Fibroblast of skin of right quadriceps (primary cell): ENCODE measurements at regions not wholly inside any gene's neighbourhood (a gene's known extent, or its start where the extent isn't known, plus 50 kb on each side); places are given as distances from the start of the nearest gene placed in this dataset.

ENCODE experiments used
- DNase-seq: peaks from one replicate; pipeline ENCODE4 v3.0.0-alpha.2; 2013

- DNase-seq: no peak
These were observed 64.6 kb downstream of the TSPAN17 start for GRCh38 chr5:176711883-176712282.

DNA sequence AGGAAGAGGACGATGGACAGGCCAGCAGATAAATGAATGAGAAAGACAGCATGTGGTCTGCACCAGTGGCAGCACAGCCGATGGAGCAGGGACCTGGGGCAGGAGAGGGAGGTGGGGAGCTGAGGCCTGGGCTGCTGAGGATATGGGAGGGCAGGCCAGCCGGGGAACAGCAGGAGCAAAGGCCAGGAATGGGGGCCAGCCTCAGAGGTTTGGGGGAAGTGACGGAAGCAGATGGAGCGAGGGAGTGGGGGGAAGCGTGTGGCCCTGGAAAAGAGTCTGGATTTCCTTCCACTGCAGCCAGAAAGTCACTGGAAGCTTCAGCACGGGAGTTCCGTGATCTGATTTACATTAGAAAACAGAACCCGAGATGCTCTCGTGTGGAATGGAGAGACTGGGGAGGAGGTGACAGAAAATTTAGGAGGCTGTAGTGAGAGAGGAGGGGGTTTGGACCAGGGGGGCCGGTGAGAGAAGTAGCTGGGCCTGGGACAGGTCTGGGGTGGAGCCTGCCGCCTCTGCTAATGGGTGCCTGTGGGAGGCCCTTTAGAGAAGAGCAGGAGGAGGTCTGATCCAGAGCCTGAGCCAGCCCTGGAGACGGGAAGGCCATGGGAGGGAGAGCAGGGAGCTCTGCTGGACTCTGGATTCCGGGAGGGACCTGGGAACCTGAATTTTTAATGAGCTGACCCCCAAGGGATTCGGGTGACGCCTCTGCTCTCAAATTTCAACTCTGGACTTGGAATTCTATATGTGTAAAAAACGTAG is 65.4 kb downstream of the TSPAN17 start:
- DNase-seq: no peak

GRCh38 chr5:176713409-176713808 is 66.1 kb downstream of the TSPAN17 start:
- DNase-seq: no peak

DNA sequence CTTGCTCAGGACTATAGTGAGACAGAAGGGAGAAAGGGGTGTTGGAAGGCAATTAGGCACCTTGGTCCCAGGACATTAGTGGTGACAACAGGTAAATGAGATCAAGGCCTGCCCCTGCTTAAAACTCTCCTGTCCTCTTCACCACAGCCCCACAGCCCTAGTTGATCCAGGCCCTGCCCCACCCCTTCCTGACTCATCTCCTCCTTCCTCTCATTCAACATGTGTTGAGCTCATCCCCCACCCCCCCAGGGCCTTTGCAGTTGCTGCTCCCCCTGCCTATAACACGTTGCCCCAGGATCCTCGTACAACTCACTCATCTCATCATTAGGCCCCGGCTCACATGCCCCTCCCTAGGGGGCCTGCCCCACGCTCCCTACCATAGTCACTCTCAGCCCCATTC is 66.8 kb downstream of the TSPAN17 start:
- no peak for DNase-seq

DNA sequence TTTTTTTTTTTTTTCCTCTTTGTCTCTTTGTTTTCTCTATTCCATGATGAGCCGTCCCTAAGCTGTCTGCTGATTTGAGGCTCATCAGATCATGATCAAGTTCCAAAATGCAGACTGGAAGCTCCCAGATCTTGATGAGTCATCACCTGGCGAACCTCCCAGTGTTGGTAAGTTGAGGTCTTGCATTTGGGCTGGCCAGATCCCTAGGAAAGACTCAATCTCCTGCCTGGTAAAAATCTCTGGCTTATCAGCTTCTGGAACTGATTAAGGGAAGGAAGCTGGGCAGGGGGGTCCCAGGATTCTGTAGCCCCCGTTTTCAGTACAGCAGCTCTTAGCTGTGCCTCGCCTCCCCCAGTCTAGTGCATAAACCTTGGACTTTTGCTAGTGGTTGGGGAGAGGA is 69.0 kb downstream of the TSPAN17 start:
- peak; percentile 81 for DNase-seq

GRCh38 chr5:176719113-176719739 is 71.9 kb downstream of the TSPAN17 start:
- DNase-seq: no peak

DNA sequence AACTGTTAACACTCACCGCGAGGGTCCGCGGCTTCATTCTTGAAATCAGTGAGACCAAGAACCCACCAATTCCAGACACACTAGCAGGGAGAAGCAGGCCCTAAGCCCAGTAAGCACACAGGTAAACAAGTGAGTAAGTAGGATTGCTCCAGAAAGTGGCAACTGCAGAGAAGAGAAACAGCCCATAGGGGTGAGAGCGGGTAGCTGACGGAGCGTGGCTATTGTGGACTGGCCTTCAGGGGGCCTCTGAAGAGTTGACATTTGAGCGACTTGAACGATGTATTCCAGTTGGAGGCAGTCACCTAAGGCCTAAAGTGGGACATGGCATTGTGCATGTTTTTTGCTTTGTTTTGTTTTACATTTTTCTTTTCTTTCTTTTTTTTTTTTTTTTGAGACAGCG is 74.2 kb downstream of the TSPAN17 start:
- no peak for DNase-seq

- DNase-seq: no peak
These were observed 75.5 kb downstream of the TSPAN17 start for GRCh38 chr5:176722757-176723156.

GRCh38 chr5:176723440-176723839 is 76.2 kb downstream of the TSPAN17 start:
- no peak for DNase-seq

- DNase-seq: no peak
These were observed 77.2 kb downstream of the TSPAN17 start for GRCh38 chr5:176724472-176724871.

DNA sequence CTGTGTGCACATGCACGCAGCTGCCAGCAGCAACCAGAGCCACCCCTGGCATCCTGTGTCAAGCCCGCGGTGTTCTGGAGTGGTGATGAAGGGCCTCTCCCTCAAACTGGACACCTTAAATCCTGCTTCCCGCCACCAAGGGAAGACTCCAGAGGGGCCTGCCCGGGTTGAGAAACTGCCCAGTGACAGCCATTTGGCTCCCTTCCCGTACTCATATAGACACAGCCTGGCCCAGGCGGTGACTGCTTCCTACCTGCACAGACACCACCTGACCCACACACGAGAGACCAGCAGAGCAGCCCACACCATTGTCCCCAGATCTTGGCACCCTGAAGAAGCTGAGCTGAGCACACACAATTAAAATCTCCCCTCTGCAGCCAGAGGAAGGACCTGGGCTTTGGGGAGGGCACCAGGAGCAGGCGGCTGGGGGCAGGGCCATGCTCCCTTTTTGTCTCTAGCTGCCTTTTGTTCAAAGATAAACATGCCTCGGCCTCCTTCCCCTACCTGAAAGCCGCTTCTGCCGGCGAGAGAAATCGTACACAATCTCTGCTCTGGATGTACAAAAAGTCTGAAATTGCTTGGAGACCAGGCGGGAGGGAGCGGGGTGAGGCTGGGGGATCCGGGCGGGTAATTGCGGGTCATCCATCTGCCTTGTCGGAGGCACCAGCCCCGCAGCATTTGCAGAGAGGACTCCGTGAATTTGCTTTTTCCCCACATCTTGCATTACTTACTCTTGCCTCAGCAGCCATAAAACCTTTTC is 78.4 kb downstream of the TSPAN17 start:
- no peak for DNase-seq

GRCh38 chr5:176726746-176727527 is 79.7 kb downstream of the TSPAN17 start:
- no peak for DNase-seq

DNA sequence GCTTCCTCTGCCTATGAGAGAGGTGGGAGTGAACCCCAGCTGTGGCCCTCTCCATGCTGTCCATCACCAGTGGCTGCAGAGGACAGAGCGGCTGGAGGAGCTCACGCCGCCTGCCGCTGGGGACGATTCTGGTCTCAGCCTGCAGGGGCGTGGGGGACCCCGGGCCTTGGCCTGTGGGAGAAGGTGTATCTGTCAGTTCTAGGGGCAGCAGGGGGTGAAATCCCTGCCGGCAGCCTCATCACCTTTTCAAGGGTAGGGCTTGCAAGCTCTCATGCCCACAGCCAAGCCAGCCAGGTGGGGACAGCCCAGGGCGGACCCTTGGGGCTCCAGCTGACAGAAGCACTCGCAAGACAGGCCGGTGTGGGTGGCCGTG is 80.2 kb downstream of the TSPAN17 start:
- no peak for DNase-seq

- no peak for DNase-seq
These were observed 80.8 kb downstream of the TSPAN17 start for GRCh38 chr5:176727983-176728675.

DNA sequence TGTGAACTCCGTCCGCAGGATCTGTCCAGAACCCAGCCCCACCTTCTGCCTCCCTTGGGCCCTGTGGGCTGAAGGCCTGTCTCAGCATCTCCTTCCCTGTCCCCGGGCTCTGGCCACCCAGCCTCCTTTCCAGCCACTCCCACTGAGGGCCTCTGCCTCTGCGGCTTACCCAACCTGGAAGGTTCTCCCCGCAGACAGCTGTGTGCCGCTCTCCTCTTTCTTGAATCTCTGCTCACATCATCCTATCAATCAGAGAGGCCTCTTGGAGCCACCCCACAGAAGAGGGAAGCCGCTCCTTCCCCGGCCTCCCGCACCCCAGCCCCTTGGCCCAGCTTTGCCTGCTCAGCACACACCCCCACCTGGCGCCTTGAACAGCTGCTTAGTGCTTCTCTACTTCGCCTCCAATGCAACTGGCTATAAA is 81.5 kb upstream of the UNC5A start:
- no peak for DNase-seq

- no peak for DNase-seq
These were observed 79.4 kb upstream of the UNC5A start for GRCh38 chr5:176730815-176731475.

DNA sequence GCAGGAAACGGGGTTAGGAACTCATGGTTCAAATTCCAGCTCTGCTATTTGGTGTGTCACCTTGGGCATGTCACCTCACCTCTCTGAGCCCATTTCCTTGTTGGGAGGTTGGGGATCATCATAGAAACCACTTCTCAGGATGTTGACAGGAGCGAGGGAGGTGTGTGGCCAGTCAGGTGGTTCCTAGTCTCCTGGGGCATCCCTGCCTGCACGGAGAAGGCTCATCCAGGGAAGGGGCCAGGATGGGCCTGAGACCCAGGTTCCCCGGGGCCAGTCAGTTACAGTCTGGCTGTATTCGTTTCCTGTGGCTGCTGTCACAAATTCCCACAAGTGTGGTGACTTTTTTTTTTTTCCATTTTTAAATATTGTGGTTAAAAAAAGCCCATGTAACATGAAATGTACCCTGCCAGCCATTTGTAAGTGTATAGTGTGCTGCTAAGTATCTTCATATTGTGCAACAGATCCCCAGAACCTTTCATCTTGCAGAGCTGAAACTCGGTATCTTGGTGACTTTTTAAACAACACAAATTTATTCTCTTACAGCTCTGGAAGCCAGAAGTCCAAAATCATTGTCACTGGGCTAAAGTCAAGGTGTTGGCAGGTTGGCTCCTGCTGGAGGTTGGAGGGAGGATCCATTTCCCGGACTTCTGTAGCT is 78.7 kb upstream of the UNC5A start:
- no peak for DNase-seq

GRCh38 chr5:176732306-176732705 is 78.1 kb upstream of the UNC5A start:
- DNase-seq: no peak

DNA sequence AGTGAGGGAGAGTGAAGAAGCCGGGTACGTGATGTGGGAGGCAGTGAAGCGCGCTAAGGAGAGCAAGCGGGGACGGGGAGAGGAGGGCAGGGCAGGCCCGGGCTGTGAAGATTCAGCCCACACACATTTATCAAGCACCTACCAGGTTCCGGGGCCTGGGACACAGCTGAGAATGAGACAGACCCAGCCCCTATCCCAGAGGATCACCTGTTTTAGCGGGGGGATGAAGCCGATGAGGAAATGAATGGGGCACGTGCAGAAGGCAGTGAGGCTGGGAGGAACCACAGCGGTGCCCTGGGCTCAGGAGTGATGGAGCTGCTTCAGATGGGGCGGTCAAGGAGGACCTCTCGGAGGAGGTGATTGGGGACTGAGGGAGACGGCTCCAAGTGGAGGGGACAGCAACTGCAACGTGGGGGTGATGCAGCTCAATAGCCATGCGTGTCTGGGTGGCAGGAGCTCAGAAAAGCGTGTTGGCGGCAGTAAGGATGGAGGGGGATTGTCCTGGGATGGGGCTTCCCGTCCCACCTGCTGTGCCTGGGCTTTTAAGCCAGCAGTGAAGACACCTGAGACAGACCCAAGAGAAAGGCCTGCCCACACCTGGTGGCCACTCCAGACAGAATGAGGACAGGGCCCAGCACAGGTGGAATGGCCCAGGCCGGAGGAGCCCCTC is 77.5 kb upstream of the UNC5A start:
- no peak for DNase-seq

DNA sequence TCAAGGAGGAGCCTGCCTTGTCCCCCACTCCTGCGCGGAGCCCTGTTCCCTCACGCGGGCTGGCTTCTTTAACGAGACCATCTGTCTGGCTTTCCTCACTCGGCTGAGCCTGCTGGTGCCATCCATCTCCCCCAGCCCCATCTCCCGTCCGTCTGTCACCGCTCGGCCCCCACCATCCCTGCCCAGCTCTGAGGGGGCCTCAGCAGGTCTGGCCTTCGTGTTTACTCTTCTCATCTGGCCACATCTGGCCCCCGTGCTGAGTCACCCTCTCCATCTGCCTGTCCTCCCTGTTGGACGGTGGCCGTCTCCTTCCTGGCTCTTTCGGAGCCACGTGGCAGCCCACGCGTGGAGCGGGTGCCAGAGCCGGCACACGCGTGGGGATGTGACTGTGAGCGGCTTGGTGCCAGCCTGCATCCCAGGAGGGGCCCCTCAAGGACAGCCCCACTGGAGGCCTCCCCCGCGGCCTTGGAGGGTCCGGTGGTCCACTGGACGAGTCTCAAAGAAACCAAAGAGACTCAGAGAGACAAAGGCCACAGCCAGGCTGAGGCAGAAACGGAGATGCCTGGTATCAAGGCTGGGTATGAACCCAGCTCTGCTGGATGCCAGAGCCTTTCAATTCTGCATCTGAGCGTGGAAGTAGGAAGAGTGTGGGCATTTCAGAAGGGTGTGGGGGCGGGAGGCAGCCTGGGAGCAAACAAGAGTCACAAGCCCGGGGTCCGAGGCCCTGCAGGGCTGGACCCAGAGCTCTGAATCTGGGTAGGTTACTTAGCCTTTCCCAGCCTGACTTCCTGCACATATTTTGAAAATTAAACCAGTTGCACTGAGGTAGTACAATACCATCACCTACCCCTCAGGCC is 76.7 kb upstream of the UNC5A start:
- DNase-seq: no peak
